ENCODE measurements at regions not wholly inside any gene's neighbourhood (a gene's known extent, or its start where the extent isn't known, plus 50 kb on each side); places are given as distances from the start of the nearest gene placed in this dataset.
"Not testable (repeated sequence)": the region's sequence is repeated elsewhere in the genome, so short reads cannot be mapped to it uniquely, and the experiment has no call there.

DNA sequence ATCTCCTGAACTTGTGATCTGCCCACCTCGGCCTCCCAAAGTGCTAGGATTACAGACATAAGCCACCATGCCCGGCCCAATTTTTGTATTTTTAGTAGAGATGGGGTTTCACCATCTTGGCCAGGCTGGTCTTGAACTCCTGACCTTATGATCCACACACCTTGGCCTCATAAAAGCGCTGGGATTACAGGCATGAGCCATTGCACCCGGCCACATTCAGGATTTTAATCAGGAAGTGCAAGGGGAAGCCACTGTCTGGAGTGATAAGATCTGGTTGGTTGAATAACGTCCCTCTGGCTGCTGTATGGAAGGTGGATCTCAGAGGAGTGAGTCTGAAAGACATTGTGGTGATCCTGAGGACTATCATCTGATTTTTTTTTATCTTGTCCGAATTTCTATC lies 196.3 kb upstream of the ARL4C start:
- not testable (repeated sequence) for DNase-seq (ENCODE audit: low read depth)

DNA sequence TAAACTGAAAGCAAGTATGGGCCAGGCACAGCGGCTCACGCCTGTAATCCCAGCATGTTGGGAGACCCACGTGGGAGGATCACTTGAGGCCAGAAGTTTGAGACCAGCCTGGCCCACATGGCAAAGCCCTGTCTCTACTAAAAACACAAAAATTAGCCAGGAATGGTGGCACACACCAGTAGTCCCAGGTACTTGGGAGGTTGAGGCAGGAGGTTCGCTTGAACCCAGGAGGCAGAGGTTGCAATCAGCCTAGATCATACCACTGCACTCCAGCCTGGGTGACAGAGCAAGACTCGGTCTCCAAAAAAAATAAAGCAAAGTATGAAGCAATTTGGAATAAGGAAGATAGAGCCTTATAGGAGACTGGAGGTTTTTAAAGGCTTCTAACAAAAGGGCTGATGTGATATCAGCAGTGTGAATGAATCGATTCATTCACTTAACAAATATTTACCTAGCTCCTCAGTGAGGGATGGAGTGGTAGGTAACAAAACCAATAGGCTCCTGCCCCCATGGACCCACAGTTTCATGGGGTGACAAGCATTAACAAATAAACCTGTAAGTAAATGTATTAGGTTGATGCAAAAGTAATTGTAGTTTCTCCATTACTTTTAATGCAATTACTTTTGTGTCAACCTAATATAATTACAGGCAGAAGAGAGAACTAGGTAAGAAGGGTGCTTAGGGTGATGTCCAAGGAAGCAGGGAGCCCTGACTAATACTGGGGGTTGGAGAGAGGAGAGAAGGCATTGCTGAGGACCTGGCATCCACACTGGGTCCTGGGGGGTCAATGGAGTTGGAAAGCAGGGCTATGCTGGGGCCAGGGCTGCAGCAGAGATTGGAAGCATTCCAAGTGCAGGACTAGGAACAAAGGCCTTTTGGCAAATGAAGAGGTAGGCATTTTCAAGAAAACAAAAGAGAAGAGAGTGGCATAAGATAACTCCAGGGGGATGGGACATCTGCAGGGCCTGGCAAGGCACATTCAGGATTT lies 195.4 kb upstream of the ARL4C start:
- DNase-seq (ENCODE audit: low read depth): no peak

DNA sequence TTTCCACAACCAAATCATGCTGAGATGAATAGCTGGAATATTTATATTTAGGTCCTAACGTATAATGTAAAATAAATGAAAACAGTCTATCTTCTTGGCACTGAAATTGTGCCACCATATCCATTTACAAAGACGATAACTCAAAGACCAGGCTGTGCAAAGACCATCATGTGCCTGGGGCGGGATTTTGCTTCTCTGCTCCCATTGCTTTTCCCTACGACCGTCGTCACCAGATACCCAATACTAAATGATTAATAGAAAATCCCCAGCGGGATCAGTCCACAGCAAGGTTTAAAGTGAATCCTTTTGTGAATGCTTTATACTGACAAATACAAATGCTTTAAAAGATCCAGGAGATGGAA lies 194.3 kb upstream of the ARL4C start:
- no peak for DNase-seq (ENCODE audit: low read depth)

- no peak for DNase-seq (ENCODE audit: low read depth)
Observed at GRCh38 chr2:234690569-234691213, 193.8 kb upstream of the ARL4C start.

DNA sequence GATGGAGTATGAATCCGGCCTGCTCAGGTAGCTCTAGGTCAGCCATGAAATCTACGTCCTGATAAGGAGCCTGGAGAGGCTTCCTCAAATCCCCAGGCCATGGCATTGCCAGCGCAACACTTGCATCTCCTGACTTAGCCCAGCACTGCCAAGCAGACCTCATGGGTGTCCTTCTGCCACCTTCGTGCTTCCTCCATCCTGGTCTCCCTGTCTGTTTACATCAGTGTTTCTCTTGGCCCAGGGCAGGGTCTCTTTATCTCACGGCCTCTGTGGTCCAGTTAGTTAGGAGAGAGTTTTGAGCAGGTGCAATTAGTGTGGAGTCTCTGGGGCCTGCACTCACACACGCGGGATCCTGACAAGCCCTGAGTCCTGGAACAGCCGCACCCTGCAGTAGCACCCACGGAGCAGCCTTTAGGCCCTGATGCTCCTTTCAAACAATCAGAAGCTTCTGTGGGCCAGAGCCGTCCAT lies 193.1 kb upstream of the ARL4C start:
- DNase-seq (ENCODE audit: low read depth): no peak

DNA sequence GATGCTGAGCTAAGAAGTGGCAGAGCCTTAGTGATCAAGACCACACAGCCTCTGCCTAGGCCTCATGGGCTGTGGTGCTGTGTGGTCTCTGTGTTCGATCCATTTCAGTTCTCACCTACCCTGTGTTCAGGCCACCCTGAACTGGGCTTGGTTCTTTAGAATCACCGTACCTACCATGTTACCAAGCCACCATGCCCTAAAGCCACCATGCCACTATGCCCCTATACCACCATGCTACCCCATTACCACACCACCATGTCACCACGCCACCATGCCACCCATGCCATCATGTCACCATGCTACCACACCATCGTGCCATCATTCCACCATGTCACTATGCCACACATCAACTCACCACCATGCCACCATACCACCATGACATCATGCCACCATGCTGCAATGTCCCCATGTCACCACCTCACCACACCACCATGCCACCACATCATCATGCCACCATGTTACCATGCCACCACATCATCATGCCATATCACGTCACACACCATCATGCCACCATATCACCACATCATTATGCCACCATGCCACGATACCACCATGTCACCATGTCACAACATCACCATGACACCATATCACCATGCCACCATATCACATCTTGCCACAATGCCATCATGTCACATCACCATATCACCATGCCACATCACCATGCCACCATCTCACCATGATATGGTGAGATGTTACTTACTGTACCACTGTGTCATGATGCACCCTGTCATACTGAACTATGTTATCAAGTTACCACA lies 191.0 kb upstream of the ARL4C start:
- no peak for DNase-seq (ENCODE audit: low read depth)

GRCh38 chr2:234686088-234686890 lies 189.4 kb upstream of the ARL4C start:
- no peak for DNase-seq (ENCODE audit: low read depth)

DNA sequence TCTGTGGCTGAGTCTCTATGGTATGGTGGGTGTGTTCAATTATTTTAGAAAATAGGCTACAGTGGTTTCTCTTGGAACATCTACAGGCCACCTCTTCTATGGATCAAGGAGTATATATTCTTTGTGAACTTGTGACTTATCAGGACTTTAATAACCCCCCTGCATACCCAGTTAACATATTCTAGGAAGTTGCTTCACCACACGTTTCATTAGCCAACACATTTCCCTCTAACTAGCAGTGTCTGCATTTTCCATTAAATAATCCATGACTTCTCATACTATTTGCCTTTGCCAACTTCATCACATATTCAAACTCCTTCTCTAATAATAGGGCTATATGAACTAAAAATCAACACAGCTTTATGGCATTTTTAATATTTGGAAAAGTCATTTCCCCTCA lies 187.6 kb upstream of the ARL4C start:
- DNase-seq (ENCODE audit: low read depth): no peak

GRCh38 chr2:234683950-234684349 lies 187.1 kb upstream of the ARL4C start:
- no peak for DNase-seq (ENCODE audit: low read depth)

GRCh38 chr2:234682492-234683228 lies 185.8 kb upstream of the ARL4C start:
- no peak for DNase-seq (ENCODE audit: low read depth)

DNA sequence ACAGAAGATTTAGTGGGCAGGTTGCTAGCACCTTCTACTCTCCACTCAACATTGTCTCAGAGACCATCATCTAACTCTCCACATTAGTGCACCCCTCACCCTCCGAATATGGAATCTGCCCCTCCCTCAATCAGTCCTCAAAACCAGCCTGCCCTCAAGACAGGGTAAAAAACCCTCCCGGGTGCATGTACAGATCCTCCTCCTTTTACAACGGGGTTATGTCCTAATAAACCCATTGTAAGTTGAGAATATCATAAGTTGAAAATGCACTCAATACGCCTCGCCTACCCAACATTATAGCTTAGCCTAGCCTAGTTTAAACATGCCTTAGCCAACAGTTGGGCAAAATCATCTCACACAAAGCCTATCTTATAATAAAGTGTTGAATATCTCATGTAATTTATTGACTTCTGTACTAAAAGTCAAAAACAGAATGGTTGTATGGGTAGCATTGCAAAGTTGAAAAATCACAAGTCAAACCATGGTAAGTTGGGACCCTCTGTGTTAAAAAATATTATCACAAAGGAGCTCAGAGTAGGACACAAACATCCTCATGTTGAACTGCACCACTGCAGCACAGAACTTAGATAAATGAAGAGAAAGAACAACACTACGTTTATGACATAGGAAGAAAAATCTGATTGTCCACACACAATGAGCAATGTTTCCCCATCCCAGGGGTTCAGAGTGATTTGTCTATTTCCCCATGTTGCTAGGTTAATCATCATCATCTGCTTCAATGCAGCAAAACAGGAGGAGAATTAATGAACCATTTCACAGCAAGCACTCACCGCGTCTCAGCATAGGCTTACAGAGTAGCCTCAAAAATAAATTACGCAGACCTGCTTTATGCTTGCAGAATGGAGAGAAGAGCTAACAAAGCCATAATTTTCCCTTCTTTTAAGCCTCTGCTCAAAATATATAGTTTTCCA lies 184.1 kb upstream of the ARL4C start:
- no peak for DNase-seq (ENCODE audit: low read depth)

DNA sequence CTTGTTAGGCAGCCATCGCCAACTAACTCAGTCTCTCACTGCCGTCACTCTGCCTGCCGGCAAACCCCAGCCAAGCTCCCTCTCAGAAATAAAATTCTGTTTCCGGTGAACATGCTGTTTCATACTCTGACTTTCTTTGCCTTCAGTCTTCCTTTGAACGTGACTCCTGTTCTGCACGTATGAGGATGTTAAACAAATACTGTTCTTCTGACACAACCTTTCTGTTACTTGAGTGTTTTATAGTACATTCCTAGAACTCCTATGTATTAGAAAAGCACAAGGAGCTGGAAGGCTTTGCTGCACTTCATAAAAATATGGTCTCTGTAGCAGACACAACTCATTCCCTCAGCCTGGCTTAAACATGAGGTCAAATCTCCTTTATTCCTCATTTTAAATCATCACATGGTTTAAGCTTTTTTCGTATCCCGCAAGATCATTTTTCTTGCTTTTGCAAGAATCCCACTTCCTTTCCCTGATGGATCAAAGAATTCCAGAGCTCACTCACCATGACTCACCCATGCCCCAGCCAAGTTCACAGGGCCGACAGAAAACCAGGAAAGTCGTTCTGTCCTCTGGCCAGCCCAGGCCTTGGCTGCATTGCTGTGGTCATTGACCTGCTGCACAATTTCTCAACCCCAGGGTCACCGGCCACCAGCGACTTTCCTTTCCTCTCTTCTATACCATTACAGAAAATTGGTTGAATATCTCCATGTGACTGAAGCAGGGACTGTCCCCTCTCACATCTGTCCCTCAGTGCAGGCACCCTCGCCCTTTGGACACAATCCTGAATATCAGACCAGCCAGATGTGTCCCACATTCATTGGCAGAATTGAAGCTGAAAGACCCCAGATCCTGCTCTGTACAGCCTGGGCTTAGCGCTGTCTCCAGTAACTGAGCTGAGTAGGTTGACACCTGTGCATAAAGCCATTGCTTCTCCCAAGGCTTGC lies 183.1 kb upstream of the ARL4C start:
- DNase-seq (ENCODE audit: low read depth): no peak

DNA sequence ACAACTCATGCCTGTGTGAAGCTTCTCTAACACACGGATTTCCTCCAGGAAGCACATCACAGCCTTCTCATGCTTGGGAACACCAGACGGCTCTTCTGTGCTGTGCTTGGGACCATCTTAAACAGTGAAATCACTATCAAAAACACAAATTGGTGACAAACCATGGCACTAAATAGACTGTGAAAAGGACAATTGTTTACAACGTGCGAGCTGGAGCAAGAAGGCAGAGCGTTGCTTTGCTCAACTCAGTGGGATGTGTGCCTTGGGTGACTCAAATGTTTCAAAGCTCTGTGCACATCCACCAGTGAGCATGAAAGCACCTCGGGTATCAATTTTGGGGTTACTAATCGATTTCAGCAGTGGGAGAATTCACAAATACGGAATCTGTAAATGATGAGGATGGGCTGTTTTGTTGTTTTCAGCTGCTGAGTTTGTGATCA lies 182.4 kb upstream of the ARL4C start:
- DNase-seq (ENCODE audit: low read depth): no peak

GRCh38 chr2:234678711-234679110 lies 181.8 kb upstream of the ARL4C start:
- no peak for DNase-seq (ENCODE audit: low read depth)

- DNase-seq (ENCODE audit: low read depth): no peak
Observed at GRCh38 chr2:234677758-234678538, 181.1 kb upstream of the ARL4C start.

- DNase-seq (ENCODE audit: low read depth): no peak
Observed at GRCh38 chr2:234676783-234677450, 180.0 kb upstream of the ARL4C start.

GRCh38 chr2:234676109-234676782 lies 179.4 kb upstream of the ARL4C start:
- no peak for DNase-seq (ENCODE audit: low read depth)
